IMR-90 (cell line): ENCODE measurements at regions not wholly inside any gene's neighbourhood (a gene's known extent, or its start where the extent isn't known, plus 50 kb on each side); places are given as distances from the start of the nearest gene placed in this dataset.

Experiments
- ATAC-seq: fragments of 200-7000 bp; cut with Tn5 transposase; 2 replicates; pipeline ENCODE4 v1.9.1; 2020; ENCODE audit warnings: low read depth, mild to moderate bottlenecking, moderate library complexity
- BruUV-seq: library from RNA; stranded (reverse); fragments of 400-500 nt; replicated peaks from 2 replicates; lab custom pipeline; 2021; lab: Mats Ljungman, UMichigan
- CTCF ChIA-PET: fragments of 300-600 bp; formaldehyde crosslinking; extraction: SDS; loops from one replicate; lab custom pipeline; 2021; ENCODE audit warnings: antibody characterized with exemption; lab: Yijun Ruan, JAX
- POLR2A ChIA-PET: fragments of 300-600 bp; sonication (Branson Sonifier 250); formaldehyde crosslinking; loops from one replicate; lab custom pipeline; 2022; ENCODE audit warnings: antibody characterized with exemption; ENCODE audit not compliant: unreplicated experiment; lab: Charles Lee
- DNase-seq: peaks from one replicate; pipeline ENCODE4 v3.0.0; 2013
- H2AFZ ChIP-seq: replicated peaks from 2 replicates; pipeline ENCODE3; 2013; ENCODE audit warnings: low read length, mild to moderate bottlenecking; ENCODE audit not compliant: poor library complexity
- H2AK5ac ChIP-seq: 2 replicates; pipeline ENCODE4 v1.6.1; 2013; ENCODE audit warnings: low read depth, low read length, inconsistent platforms
- H2AK9ac ChIP-seq: replicated peaks from 2 replicates; pipeline ENCODE3; 2013; ENCODE audit warnings: mild to moderate bottlenecking, low read depth, low read length, moderate library complexity; ENCODE audit not compliant: poor library complexity
- H2BK120ac ChIP-seq: 2 replicates; pipeline ENCODE4 v1.6.1; 2013; ENCODE audit warnings: low read depth, low read length, inconsistent platforms
- H2BK15ac ChIP-seq: 3 replicates; pipeline ENCODE4 v1.6.1; 2013; ENCODE audit warnings: low read depth, low read length, inconsistent platforms
- H2BK20ac ChIP-seq: 2 replicates; pipeline ENCODE4 v1.6.1; 2013; ENCODE audit warnings: low read depth, mild to moderate bottlenecking, inconsistent platforms, low read length, moderate library complexity
- H2BK5ac ChIP-seq: 2 replicates; pipeline ENCODE4 v1.6.1; 2013; ENCODE audit warnings: mild to moderate bottlenecking, low read depth, low read length, inconsistent platforms; ENCODE audit not compliant: poor library complexity, severe bottlenecking
- H3K14ac ChIP-seq: replicated peaks from 2 replicates; pipeline ENCODE4 v1.6.1; 2013; ENCODE audit warnings: low read depth, low read length, inconsistent platforms
- H3K18ac ChIP-seq: 2 replicates; pipeline ENCODE4 v1.6.1; 2013; ENCODE audit warnings: low read depth, low read length, control low read depth
- H3K23ac ChIP-seq: 2 replicates; pipeline ENCODE4 v1.6.1; 2013; ENCODE audit warnings: low read depth, low read length, inconsistent platforms
- H3K27ac ChIP-seq: 2 replicates; pipeline ENCODE4 v1.5.1; 2013; ENCODE audit warnings: mild to moderate bottlenecking, control low read depth, low read length; ENCODE audit not compliant: insufficient read depth
- H3K27me3 ChIP-seq: 2 replicates; pipeline ENCODE4 v1.6.1; 2013; ENCODE audit warnings: low read length; ENCODE audit not compliant: control insufficient read depth, insufficient read depth
- H3K36me3 ChIP-seq: 2 replicates; pipeline ENCODE4 v1.6.1; 2013; ENCODE audit warnings: low read length, mixed read lengths; ENCODE audit not compliant: control insufficient read depth, insufficient read depth
- H3K4ac ChIP-seq: 2 replicates; pipeline ENCODE4 v1.6.1; 2013; ENCODE audit warnings: low read depth, low read length, inconsistent platforms
- H3K4me1 ChIP-seq: 2 replicates; pipeline ENCODE4 v1.6.1; 2013; ENCODE audit warnings: low read length, mixed read lengths; ENCODE audit not compliant: control insufficient read depth, insufficient read depth
- H3K4me2 ChIP-seq: 2 replicates; pipeline ENCODE4 v1.6.1; 2013; ENCODE audit warnings: low read depth, mild to moderate bottlenecking, control low read depth, low read length, moderate library complexity
- H3K4me3 ChIP-seq: 2 replicates; pipeline ENCODE4 v1.5.1; 2013; ENCODE audit warnings: low read depth, mild to moderate bottlenecking, control low read depth, low read length, moderate library complexity; ENCODE audit not compliant: insufficient read depth
- H3K56ac ChIP-seq: 2 replicates; pipeline ENCODE4 v1.6.1; 2013; ENCODE audit warnings: low read length, inconsistent platforms; ENCODE audit not compliant: insufficient read depth; ENCODE audit errors: extremely low read depth
- H3K79me1 ChIP-seq, 2 experiments: 2 replicates each; pipeline ENCODE4 v1.6.1; 2013; ENCODE audit warnings: low read length in 2 of 2, inconsistent platforms in 1 of 2, low read depth in 1 of 2
- H3K9ac ChIP-seq: 2 replicates; pipeline ENCODE4 v1.6.1; 2013; ENCODE audit warnings: low read depth, low read length, control low read depth
- H3K9me1 ChIP-seq: 2 replicates; pipeline ENCODE4 v1.6.1; 2013; ENCODE audit warnings: low read length, inconsistent platforms; ENCODE audit not compliant: insufficient read depth
- H3K9me3 ChIP-seq: 2 replicates; pipeline ENCODE4 v1.6.1; 2013; ENCODE audit warnings: low read length; ENCODE audit not compliant: control insufficient read depth, insufficient read depth
- H4K20me1 ChIP-seq: 2 replicates; pipeline ENCODE4 v1.6.1; 2013; ENCODE audit warnings: low read length, inconsistent platforms; ENCODE audit not compliant: insufficient read depth
- H4K5ac ChIP-seq: 2 replicates; pipeline ENCODE4 v1.6.1; 2013; ENCODE audit warnings: mild to moderate bottlenecking, low read depth, low read length, control low read depth
- H4K8ac ChIP-seq, 2 experiments: 2 replicates each; pipeline ENCODE4 v1.6.1; 2013; ENCODE audit warnings: low read depth in 2 of 2, low read length in 2 of 2, control low read depth in 1 of 2, inconsistent platforms in 1 of 2
- H4K91ac ChIP-seq: 2 replicates; pipeline ENCODE4 v1.6.1; 2013; ENCODE audit warnings: low read depth, low read length, inconsistent platforms; ENCODE audit not compliant: insufficient read depth
- CTCF ChIP-seq: conservative IDR thresholded peaks from 2 replicates; pipeline ENCODE4 v1.5.1; 2012; ENCODE audit warnings: mild to moderate bottlenecking, low read depth, low read length, improper control_type of control experiment
- MAFK ChIP-seq: IDR thresholded peaks from 2 replicates; pipeline ENCODE4 v1.6.1; 2012; ENCODE audit warnings: low read depth, low read length, improper control_type of control experiment
- WGBS, 2 experiments: methylation state at CpG; one replicate each; pipeline versions ENCODE4 v1.1.5 to v1.1.7; 2013; ENCODE audit warnings: missing lambda C conversion rate in 2 of 2; ENCODE audit not compliant: insufficient read length in 1 of 2; ENCODE audit errors: extremely low coverage in 2 of 2; 5-methylcytosine and 5-hydroxymethylcytosine counted together
- dilution Hi-C: fragments of 300-500 bp; cut with HindIII; formaldehyde crosslinking; loops from one replicate; pipeline ENCODE4 v1.14.3; 2018; ENCODE audit warnings: low sequenced_read_pairs; ENCODE audit not compliant: unreplicated experiment
- in situ Hi-C: fragments of 300-500 bp; cut with MboI; formaldehyde crosslinking; loops from 3 replicates; pipeline ENCODE4 v1.14.3; 2019; ENCODE audit warnings: low sequenced_read_pairs, inconsistent platforms, mixed read lengths
- intact Hi-C: fragments of 100-400 bp; cut with micrococcal nuclease; formaldehyde crosslinking; loops from 2 replicates; pipeline ENCODE4 v1.10.0; 2022

- Histone ChIP-seq H2AK5ac (no peak overlapping the region; the same call in 1 of the 2 replicates), H3K4me2 (no peak overlapping the region), H3K14ac (0 out of 2 replicates have a peak overlapping the region, but pooled peaks have one; percentile 62), H4K5ac (no peak overlapping the region), H2AFZ (no peak overlapping the region), H2BK15ac (no peak overlapping the region), H2BK120ac (peak overlapping the region; percentile 73; the same call in 1 of the 2 replicates), H3K4ac (no peak overlapping the region; the same call in 1 of the 2 replicates), H4K91ac (peak overlapping the region; percentile 31; the same call in 1 of the 2 replicates), H4K8ac (no peak overlapping the region; a peak in 1 of 4 replicates), H3K36me3 (no peaks in the 10 kb centered on the region), H3K27ac (no peak overlapping the region), H3K18ac (peak overlapping the region; percentile 2; the same call in 1 of the 2 replicates), H4K20me1 (no peaks in the 10 kb centered on the region), H3K27me3 (no peaks in the 10 kb centered on the region), H3K4me1 (peaks cover 6% of the 10 kb centered on the region; the same call in 1 of the 2 replicates), H3K9ac (no peak overlapping the region), H2AK9ac (no peak overlapping the region), H2BK5ac (peak overlapping the region; percentile 66), H3K56ac (no peak overlapping the region), H3K9me1 (peaks cover 13% of the 10 kb centered on the region), H3K79me1 (no peaks in the 10 kb centered on the region), H3K23ac (no peak overlapping the region), H2BK20ac (peak overlapping the region; percentile 86), H3K9me3 (no peaks in the 10 kb centered on the region), H3K4me3 (no peak overlapping the region)
- WGBS, 2 experiments: no CpG with 5 or more reads among the region's 2 CpGs
- dilution Hi-C loops (no loop called here), in situ Hi-C loops (no loop called here), intact Hi-C loops (no loop called here)
- CTCF ChIA-PET: no interaction called here
- BruUV-seq: no TSS peak
- TF ChIP-seq MAFK: peak; percentile 34; the same call in 1 of the 2 replicates
- no peak for TF ChIP-seq CTCF
- DNase-seq: no peak
- POLR2A ChIA-PET: no interaction called here
- no peak for ATAC-seq
Measured at GRCh38 chr21:35219291-35219690, 170.2 kb upstream of the RUNX1 start.
